Gastrocnemius medialis (tissue), 4 donors: ENCODE measurements at regions not wholly inside any gene's neighbourhood (a gene's known extent, or its start where the extent isn't known, plus 50 kb on each side); places are given as distances from the start of the nearest gene placed in this dataset.

Experiments used
- ATAC-seq, 2 donors: fragments of 150-250 bp; one replicate each; pipeline ENCODE4 v1.9.1; 2016
- DNase-seq, 2 donors: peaks; one replicate each; pipeline ENCODE4 v3.0.0-alpha.2; 2019
- H3K27ac ChIP-seq, 4 donors: fragments of 200-600 bp; sonication (generic); 1 replicate in 1 of 4; 2 replicates in 3 of 4; pipeline ENCODE4 v1.5.1; 2016 to 2018; ENCODE audit warnings: mild to moderate bottlenecking in 2 of 4, moderate library complexity in 1 of 4
- H3K27me3 ChIP-seq, 3 donors: fragments of 200-600 bp; sonication (generic) in 2 of 3; 1 replicate in 1 of 3; 2 replicates in 2 of 3; pipeline versions ENCODE4 v1.5.1 to v1.6.0; 2016 to 2019; ENCODE audit warnings: mild to moderate bottlenecking in 1 of 3, moderate library complexity in 1 of 3
- H3K36me3 ChIP-seq, 2 donors: fragments of 200-600 bp; sonication (generic) in 1 of 2; one replicate each; pipeline ENCODE4 v1.5.1; 2017 to 2018
- H3K4me1 ChIP-seq, 2 donors: fragments of 200-600 bp; sonication (generic) in 1 of 2; one replicate each; pipeline ENCODE4 v1.5.1; 2016 to 2017; ENCODE audit warnings: mild to moderate bottlenecking in 2 of 2
- H3K4me3 ChIP-seq, 4 donors: fragments of 200-600 bp; sonication (generic) in 3 of 4; 1 replicate in 1 of 4; 2 replicates in 3 of 4; pipeline ENCODE4 v1.5.1; 2016 to 2019; ENCODE audit warnings: mild to moderate bottlenecking in 2 of 4
- H3K9me3 ChIP-seq, 3 donors: fragments of 200-600 bp; sonication (generic) in 2 of 3; 1 replicate in 1 of 3; 2 replicates in 2 of 3; pipeline ENCODE4 v1.5.1; 2016 to 2019
- POLR2A ChIP-seq, 2 donors: fragments of 450-650 bp; IDR thresholded peaks; one replicate each; pipeline ENCODE4 v1.6.1; 2017; ENCODE audit warnings: antibody characterized with exemption in 2 of 2, mild to moderate bottlenecking in 2 of 2, moderate library complexity in 2 of 2
- in situ Hi-C, 4 donors: fragments of 200-750 bp; cut with MboI; loops; one replicate each; pipeline versions ENCODE4 v1.15.0 to v1.8.0; 2017; ENCODE audit warnings: low sequenced_read_pairs in 4 of 4
- intact Hi-C: fragments of 100-400 bp; cut with DNase I; formaldehyde crosslinking; loops from one replicate; pipeline ENCODE4 v1.15.1; 2023; ENCODE audit warnings: low total_unique reads
- TF ChIP-seq, protein P1 (sequence below), 5 experiments: fragments of 450-650 bp in 3 of 5; fragments of 200-600 bp in 2 of 5; sonication (generic) in 2 of 5; IDR thresholded peaks in 4 of 5; conservative IDR thresholded peaks in 1 of 5; 1 replicate in 4 of 5; 2 replicates in 1 of 5; pipeline ENCODE4 v1.5.1; 2016 to 2019; ENCODE audit warnings: antibody characterized with exemption in 5 of 5, mild to moderate bottlenecking in 3 of 5, moderate library complexity in 3 of 5

DNA sequence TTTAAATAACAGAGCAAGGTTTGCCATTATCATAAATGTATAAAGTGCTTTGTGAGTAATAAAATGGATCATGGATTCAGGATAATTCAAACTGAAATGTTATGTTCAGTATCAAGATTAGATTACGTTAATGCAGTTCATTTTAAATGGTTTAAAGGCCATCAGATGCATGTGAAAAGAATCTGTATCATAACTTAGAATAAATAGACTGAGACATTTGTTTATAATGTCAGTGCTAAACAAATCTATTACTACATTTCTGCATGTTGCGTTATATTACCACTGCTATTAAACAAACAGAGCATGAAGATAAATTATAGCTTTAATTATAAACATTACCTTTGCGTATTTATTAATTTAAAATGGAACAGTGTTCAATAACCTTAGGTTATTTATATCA, 160.2 kb downstream of the TOX3 start:
- DNase-seq = no peak
- no peak overlapping the region for H3K4me3 ChIP-seq
- no peak for TF ChIP-seq POLR2A (IDR thresholded peaks at IDR 0.05)
- TF ChIP-seq, protein P1, sequence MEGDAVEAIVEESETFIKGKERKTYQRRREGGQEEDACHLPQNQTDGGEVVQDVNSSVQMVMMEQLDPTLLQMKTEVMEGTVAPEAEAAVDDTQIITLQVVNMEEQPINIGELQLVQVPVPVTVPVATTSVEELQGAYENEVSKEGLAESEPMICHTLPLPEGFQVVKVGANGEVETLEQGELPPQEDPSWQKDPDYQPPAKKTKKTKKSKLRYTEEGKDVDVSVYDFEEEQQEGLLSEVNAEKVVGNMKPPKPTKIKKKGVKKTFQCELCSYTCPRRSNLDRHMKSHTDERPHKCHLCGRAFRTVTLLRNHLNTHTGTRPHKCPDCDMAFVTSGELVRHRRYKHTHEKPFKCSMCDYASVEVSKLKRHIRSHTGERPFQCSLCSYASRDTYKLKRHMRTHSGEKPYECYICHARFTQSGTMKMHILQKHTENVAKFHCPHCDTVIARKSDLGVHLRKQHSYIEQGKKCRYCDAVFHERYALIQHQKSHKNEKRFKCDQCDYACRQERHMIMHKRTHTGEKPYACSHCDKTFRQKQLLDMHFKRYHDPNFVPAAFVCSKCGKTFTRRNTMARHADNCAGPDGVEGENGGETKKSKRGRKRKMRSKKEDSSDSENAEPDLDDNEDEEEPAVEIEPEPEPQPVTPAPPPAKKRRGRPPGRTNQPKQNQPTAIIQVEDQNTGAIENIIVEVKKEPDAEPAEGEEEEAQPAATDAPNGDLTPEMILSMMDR (IDR thresholded peaks at IDR 0.05 in 4 of 5, conservative IDR thresholded peaks at IDR 0.05 in 1 of 5) = no peak
- intact Hi-C loops (no loop called here), in situ Hi-C loops (no loop called here)
- H3K4me1 ChIP-seq = no peaks in the 10 kb centered on the region
- H3K27ac ChIP-seq = no peak overlapping the region
- H3K36me3 ChIP-seq = no peaks in the 10 kb centered on the region
- no peaks in the 10 kb centered on the region for H3K9me3 ChIP-seq
- H3K27me3 ChIP-seq = no peaks in the 10 kb centered on the region
- no peak for ATAC-seq

- in situ Hi-C loops (no loop called here), intact Hi-C loops (no loop called here)
- DNase-seq = no peak
Observed at GRCh38 chr16:52384378-52384777, 162.6 kb downstream of the TOX3 start.

GRCh38 chr16:52383640-52384292, 163.2 kb downstream of the TOX3 start:
- TF ChIP-seq, protein P1 (IDR thresholded peaks at IDR 0.05 in 4 of 5, conservative IDR thresholded peaks at IDR 0.05 in 1 of 5) = no peak
- no peak for TF ChIP-seq POLR2A (IDR thresholded peaks at IDR 0.05)

More at GRCh38 chr16:52384378-52384777, 162.6 kb downstream of the TOX3 start:
- no peak overlapping the region for H3K4me3 ChIP-seq
- TF ChIP-seq POLR2A (IDR thresholded peaks at IDR 0.05) = no peak
- TF ChIP-seq, protein P1 (IDR thresholded peaks at IDR 0.05 in 4 of 5, conservative IDR thresholded peaks at IDR 0.05 in 1 of 5) = no peak
- no peaks in the 10 kb centered on the region for H3K27me3 ChIP-seq
- H3K4me1 ChIP-seq = no peaks in the 10 kb centered on the region
- H3K27ac ChIP-seq = no peak overlapping the region
- no peaks in the 10 kb centered on the region for H3K9me3 ChIP-seq
- ATAC-seq = no peak
- no peaks in the 10 kb centered on the region for H3K36me3 ChIP-seq

DNA sequence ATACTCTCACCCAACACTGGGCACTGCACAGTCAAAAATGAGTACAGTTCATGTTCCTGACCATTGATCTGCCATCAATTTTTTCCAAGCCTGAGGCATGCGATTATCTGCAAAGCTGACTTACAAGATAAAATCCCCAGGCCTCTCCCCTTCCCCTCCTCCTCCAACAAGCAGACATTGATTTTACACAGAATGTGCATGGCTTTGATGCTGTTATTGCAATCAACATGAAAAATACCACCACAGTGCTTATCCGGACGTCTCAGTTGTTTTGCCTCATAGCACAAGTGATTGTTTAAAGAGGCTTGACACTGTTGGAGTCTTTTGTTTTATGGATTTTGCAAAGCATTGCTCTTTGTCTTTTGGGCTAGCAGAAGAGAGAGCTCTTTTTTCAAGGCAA, 163.8 kb downstream of the TOX3 start:
- H3K4me3 ChIP-seq = no peak overlapping the region
- no peaks in the 10 kb centered on the region for H3K4me1 ChIP-seq
- in situ Hi-C loops (no loop called here), intact Hi-C loops (no loop called here)
- H3K9me3 ChIP-seq = no peaks in the 10 kb centered on the region
- no peak for TF ChIP-seq POLR2A (IDR thresholded peaks at IDR 0.05)
- TF ChIP-seq, protein P1 (IDR thresholded peaks at IDR 0.05 in 4 of 5, conservative IDR thresholded peaks at IDR 0.05 in 1 of 5) = no peak
- ATAC-seq = no peak
- no peak for DNase-seq
- no peaks in the 10 kb centered on the region for H3K36me3 ChIP-seq
- H3K27ac ChIP-seq = no peak overlapping the region
- H3K27me3 ChIP-seq = no peaks in the 10 kb centered on the region

More at GRCh38 chr16:52383640-52384292, 163.2 kb downstream of the TOX3 start:
- Histone ChIP-seq H3K27ac (no peak overlapping the region), H3K27me3 (no peaks in the 10 kb centered on the region), H3K36me3 (no peaks in the 10 kb centered on the region), H3K4me3 (no peak overlapping the region), H3K9me3 (no peaks in the 10 kb centered on the region), H3K4me1 (no peaks in the 10 kb centered on the region)
- in situ Hi-C loops (no loop called here), intact Hi-C loops (no loop called here)
- DNase-seq (no peak), ATAC-seq (no peak)

DNA sequence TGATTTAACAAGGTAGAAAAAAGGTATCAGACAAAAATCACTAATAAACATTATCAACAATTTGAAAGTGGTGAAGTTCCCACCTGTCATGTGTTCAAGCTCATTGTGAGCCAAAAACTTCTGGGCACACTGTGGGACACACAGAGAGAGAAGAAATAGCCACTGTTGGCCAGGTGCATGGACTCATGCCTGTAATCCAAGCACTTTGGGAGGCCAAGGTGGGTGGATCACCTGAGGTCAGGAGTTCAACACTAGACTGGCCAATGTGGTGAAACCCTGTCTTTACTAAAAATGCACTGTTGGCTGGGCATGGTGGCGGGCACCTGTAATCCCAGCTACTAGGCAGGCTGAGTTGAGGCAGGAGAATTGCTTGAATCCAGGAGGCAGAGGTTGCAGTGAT, 167.4 kb downstream of the TOX3 start:
- intact Hi-C loops = no loop called here
- no peaks in the 10 kb centered on the region for H3K36me3 ChIP-seq
- no peaks in the 10 kb centered on the region for H3K9me3 ChIP-seq
- no peaks in the 10 kb centered on the region for H3K27me3 ChIP-seq
- DNase-seq = no peak
- in situ Hi-C loops = no loop called here
- no peak overlapping the region for H3K4me3 ChIP-seq
- no peak overlapping the region for H3K27ac ChIP-seq
- H3K4me1 ChIP-seq = no peaks in the 10 kb centered on the region
- ATAC-seq = no peak
- TF ChIP-seq POLR2A (IDR thresholded peaks at IDR 0.05) = no peak
- TF ChIP-seq, protein P1 (IDR thresholded peaks at IDR 0.05 in 4 of 5, conservative IDR thresholded peaks at IDR 0.05 in 1 of 5) = no peak
